NCI-H69 (cell line): ENCODE measurements at regions not wholly inside any gene's neighbourhood (a gene's known extent, or its start where the extent isn't known, plus 50 kb on each side); places are given as distances from the start of the nearest gene placed in this dataset.
"Not testable (repeated sequence)": the region's sequence is repeated elsewhere in the genome, so short reads cannot be mapped to it uniquely, and the experiment has no call there.

Experiments used
- DNase-seq: peaks from one replicate; lab custom pipeline; 2025; lab: John Stamatoyannopoulos, UW

DNA sequence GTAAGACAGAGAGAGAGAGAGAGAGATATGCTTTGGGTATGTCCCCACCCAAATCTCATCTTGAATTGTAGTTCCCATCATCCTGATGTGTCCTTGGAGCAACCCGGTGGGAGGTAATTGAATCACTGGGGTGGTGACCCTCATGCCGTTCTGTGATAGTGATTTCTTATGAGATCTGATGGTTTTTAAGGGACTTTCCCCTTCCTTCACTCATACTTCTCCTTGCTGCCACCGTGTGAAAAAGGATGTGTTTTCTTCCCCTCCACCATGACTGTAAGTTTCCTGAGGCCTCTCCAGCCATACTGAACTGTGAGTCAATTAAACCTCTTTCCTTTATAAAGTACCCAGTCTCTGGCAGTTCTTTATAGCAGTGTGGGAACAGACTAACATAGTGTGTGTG lies 60.3 kb downstream of the EOMES start:
- no peak for DNase-seq

DNA sequence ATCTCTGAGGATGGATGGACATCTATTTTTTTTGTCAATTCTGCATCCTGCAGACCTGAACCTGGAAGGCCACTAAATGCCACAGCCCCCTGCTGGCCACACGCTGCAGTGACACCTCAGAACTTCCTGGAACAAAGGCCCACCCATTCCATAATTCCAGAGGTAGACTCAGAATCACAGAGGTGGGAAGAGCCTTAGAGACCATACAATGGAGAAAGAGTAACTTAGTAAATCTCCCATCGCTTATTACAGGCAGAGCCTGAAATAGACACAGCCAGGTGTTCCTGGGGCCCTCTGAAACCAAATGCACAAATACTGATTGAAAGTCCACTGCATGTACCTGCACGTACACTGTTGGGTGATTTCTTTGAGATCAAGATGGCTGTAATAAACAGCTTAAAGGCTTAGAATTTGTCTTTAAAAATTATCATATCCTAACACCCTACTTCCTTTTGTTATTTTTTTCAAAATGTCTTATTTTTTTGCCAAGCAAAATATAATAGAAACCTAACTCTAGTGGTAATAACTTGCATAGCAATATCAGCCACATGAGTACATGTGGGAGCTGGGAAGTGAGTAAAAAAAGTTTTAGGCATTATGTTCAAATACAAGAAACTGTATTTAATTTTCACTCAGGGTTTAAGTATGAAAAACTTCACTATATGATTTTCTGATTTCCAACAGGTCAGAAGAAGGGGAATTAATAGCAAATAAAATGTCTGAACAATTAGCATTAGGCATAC lies 62.7 kb downstream of the EOMES start:
- DNase-seq, result peak; percentile 44

DNA sequence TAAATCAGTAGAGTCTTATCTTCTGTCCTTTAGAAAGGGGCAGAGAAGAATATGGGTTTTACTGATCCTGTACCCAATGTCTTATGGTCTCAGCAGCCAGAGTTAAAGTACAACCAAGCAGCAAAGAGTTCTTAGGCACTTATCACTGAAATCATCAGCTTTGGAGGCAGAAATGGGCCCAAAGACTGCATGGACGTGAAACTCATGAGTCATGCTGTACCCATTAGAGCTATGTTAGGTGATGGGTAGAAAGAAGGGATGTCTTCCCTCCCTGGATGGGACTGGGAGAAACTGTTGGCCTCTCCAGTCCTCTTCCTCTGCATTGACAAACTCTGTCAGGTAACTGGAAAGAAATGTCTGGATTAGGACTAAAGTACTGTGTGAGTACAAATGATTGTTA lies 63.4 kb downstream of the EOMES start:
- DNase-seq, result no peak

DNA sequence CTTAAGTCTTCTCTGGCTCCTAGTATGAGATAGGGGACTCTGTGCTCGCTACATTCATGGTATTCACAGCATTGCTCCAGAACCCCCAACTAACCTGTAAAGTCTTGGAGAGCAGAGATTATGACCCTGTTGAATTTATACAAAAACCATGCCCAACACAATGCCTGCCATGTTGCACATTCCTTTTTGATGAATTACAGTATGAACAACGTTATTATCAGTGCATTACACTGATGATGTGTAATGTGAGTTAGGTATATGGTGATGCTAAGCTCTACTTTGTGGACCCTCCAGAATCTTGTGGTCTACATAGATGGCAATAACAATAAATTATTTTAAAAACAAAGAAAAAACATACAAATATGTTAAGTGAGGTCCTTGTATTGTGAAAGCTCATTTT lies 64.3 kb downstream of the EOMES start:
- no peak for DNase-seq

DNA sequence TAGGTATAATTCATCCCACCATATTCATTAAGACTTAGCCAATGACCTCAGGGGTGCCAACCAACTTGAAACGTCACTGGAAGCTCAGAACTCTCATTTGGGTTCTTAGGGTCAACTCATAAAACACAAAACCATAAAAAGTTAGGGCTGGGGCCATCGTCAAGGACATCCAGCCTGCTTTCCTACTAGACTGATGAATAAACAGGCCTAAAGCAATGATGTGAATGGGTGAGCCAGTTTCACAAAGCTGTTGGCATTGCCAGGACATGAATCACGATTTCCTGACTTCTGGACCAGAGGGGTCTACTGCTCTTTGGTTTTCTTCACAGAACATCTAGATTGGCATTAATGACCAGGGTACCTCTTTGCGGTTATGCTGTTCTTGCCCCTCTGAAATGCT lies 64.7 kb downstream of the EOMES start:
- DNase-seq, result no peak

DNA sequence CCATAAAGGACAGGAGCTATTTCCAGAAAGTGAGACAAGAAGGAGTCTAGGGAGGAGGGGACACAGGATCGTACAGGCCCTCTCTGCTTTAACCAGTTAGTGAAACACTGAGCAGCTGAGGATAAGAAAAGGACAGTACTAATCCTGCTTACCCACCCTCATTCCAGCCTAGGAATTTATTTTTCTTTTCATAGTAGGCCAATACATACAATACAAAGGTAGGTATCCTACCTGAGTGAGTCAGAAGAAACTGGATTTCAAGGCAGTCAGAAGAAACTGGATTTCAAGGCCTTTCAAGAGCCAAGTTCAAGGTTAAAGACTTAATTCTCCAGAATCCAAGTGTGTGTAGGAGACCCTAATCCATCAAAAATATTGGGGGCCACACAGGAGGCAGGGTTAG lies 65.3 kb downstream of the EOMES start:
- DNase-seq, result no peak

DNA sequence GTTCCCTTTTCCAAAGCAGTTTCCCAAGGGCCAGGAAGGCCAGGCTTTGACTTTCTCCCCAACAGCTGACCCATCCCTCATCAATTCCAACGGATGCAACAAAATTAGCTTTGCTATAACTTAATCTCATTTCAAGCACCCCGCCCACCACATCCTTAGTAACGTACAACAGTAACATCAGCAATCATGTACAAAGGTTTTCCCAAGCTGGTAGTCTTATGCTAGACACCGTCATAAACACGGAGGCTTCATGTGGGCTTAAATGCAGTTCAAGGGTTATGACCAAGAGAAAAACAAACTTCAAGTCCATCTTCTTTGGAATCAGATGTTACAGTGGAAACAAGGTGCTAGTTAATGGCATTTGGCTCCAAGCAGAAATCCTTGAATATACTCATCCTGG lies 66.6 kb downstream of the EOMES start:
- DNase-seq, result no peak

DNA sequence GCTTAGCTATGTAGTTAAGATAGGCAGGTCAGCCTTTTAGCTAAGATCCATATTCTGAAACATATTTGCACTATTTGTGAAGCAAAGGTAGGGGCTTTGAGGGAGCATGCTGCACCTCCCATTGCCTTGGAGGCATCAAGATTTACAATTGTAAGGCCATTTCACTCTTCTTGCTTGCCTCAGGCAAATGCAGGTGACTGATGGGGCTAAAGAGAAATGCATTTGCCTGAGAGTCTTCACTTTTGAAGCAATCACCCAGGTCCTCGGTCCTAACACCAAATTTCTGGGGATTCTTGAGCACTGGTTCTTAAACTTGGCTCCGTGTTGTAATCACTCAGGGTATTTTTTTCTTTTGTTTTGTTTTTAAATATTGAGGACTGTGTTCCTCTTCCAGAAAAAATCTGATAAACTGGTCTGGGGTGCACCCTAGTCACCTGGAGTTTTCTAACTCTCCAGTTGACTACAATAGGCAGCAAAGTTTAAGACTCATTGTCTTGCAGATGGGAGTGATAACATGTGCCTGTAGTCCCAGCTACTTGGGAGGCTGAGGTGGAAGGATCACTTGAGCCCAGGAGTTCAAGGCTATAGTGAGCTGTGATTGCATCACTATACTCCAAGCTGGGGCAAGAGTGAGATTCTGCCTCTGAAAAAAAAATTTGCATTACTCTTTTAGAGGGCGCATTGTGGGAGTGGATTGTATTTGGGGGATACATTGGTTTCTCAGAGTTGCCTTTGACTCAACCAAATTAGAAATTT lies 68.1 kb downstream of the EOMES start:
- no peak for DNase-seq

DNA sequence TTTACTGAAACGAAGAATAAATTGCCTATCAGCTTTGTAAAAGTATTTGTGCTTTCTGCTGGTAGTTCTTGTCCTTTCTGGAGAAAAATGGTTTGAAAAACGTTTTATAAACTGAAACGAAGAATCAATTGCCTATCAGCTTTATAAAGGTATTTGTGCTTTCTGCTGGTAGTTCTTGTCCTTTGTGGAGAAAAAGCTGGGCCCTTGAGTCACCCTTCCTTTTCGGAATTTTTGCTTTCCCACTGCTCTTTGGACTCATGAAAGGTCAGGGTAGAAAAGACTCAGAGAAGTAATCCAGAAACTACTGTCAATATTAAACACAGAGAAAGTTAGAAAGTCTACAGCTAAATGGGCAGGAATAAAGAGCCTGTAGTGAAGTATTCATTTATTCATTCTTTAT lies 72.8 kb downstream of the EOMES start:
- no peak for DNase-seq

DNA sequence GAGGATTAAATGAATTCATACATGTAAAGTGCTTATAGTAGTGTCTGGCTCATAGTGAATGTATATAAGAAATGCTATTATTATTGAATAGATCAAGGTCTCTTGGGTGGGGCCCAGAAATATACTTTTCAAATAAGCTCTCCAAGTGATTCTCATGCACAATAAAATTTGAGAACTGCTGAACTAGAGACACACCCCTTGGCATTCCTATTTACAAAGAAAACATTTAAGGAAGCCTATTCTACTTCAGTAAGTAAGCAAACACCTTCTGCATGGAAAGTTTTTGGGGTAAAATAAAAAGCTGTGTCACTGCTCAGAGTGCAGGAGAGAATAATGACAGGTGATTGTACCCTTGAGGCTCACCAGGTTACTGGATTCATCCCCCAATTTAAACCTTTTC lies 75.2 kb downstream of the EOMES start:
- DNase-seq, result no peak

DNA sequence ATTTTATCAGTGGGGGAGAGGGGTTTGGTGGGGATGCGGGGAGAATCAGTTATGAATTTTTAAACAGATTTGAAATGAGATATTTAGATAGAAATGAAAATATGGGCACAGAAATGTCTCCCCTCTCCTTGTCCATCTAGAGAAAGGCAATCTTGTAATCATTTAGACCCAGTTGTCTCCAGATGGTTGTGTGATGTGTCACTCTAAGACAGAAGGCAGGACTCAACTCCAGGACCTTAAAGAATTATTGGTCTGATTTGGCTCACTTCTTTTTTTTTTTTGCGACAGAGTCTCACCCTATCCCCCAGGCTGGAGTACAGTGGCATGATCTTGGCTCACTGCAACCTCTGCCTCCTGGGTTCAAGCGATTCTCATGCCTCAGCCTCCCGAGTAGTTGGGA lies 77.2 kb downstream of the EOMES start:
- DNase-seq, result no peak

DNA sequence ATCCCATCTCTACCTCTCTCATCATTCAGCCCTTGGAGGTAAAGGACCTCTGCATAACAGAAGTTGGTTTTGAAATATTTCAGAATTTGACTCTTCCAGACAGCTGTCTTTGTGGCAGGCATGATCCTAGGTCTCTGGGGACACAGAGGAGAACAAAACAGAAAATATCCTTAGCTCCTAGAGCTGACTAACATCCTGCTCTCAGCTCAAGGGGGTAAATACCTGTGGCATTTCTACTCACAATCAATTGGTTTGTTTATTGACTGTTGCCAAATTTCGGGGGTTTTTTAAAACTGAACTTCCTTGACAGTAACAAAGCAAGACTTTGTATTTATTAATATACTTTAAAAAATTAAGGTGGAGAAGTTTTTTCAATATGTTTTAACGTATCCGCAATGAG lies 78.8 kb downstream of the EOMES start:
- no peak for DNase-seq

DNA sequence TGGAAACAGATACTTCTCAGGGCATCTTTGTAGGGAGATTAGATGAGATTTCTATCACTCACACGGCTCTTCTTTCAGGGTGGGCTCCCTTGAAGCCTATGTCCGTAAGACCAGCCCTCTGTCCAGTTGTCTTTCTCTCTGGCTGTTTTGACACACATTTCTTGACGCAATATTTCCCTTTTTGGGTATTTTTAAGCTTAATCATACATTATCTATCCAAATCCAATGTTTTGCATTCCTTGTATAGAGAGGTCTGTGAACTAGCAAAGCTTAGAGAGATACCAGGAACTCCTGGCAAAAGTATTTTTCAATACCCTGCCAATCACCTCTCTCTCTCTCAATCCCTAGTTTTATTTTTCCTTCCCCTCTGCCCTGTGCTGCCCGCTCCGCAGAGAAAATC lies 79.3 kb downstream of the EOMES start:
- DNase-seq, result no peak

DNA sequence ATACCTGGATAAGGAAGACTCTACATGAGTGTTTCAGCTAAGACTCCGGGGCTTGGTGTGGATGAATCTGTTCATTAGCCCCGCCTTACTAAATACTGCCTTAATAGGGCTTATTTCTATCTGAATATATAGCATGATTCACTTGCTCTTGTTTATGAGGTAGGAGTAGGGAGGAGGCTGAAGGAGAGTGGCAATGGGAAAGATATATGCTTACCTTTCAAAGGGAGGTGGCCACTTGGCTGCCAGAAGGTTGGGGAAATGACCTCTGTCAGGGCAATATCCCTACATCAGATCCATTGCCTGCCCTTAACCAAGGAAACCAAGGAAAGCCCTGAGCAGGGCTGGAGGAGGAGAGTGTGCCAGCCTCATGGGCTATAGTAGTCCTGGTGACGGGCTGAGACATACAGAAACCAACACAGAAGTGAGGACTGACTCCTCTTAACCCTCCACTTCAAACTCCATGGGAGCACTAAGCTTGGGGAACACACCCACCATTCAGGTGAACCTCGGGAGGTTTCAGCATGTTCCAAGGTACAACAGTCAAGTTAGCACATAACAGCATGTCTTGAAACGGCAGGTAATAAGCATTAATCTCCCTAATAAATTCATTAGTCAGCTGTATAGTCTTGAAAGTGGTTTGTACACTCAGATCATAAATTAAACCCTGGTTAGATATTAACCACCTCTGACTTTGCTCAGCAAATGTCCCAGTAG lies 80.1 kb downstream of the EOMES start:
- no peak for DNase-seq

DNA sequence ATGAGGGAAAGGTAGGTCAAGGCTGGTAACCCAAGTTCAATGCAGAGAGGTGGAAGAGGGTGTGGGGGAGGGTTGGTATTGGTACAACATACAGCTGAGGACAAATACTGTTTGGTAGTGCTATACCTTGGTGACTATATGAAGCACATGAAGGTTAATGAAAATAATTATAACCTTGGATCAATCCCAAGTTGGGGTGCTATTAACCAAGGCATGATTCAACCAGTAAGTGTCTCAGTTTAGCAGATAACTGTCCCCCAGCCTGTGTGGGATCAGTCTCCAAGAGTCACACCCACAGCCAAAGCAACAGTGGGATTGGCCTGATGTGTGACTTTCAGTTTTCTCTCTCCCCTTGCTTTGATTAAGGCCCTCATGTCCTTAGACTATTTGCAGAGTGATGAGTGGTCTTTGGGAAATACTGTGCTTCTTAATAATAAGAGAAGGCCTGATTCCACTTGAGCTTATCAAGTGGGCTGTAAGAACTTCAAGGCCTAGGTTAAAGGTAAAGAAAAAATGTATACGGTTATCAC lies 80.8 kb downstream of the EOMES start:
- no peak for DNase-seq

DNA sequence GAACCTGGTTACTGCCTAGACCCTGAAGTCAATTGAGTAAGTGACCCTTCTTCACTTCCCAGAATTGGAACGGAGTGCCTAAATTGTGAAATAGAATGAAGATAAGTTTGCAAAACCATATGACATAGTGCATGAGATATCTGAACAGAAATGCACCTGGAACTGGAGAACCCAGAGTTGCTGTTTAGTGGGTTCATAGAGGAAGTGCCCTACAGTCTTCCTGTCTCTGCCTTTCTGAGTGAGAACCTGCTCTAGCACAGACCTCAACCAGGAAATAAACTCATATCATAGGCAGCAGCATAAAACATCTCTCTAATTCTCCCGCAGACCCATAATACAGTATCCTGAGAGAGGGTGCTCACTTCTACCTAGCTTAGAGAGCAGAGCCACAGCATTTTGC lies 82.9 kb downstream of the EOMES start:
- no peak for DNase-seq

DNA sequence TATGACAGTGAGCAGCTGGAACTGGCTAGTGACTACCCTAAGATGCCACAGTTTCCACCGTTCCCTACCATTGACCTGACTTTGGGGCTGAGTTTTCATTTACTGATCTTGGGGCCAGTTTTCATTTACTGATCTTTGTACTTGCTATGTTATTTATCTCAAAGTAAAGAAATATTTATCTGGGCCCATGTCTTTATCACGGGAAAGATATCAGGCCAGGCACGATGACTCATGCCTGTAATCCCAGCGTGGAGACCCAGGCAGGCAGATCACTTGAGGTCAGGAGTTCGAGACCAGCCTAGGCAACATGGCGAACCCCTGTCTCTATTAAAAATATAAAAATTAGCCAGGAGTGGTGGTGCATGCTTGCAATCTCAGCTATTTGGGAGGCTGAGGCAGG lies 83.5 kb downstream of the EOMES start:
- no peak for DNase-seq

DNA sequence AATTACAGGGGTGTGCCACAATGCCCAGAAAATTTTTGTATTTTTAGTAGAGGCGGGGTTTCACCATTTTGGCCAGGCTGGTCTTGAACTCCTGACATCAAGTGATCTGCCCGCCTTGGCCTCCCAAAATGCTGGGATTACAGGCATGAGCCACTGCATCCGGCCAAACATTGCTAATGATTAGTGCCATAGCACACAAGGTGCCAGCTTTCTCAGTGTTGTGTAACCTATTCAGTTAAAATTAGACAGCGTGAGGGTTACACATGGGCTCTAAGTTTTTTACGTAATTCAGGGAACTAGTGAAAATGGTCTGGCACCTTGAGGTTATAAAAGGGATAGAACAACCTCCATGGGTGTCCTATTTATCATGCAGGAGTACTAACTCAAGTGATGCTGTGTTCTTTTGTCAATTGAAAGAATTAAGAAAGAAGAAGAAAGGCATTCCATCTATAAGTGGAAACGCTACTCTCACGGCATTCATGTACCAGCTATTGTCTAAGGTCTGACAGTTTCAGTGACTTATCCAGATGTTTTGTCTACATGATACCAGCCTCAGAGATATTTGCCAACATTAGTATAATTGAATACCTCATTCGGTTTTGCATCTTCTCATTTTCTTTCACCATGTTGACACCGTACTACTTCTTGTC lies 84.7 kb downstream of the EOMES start:
- no peak for DNase-seq

DNA sequence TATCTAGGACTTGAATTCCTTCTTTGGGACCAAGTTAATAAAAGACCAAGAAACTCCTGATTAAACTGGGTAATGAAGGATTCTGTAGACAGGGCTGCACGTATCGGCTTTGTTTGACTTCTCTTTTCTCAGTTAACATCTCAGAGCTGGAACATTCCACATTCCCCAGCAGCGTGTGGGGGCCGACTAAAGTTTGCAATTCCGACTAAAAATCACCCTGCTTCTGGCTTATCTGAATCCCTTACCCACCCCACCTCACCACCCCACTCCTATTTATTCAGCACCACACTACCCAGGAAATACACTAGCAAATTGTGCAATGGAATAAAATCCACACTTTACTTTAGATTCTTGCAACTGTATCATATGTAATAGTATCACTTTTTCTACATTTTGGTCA lies 87.1 kb downstream of the EOMES start:
- DNase-seq, result not testable (repeated sequence)

DNA sequence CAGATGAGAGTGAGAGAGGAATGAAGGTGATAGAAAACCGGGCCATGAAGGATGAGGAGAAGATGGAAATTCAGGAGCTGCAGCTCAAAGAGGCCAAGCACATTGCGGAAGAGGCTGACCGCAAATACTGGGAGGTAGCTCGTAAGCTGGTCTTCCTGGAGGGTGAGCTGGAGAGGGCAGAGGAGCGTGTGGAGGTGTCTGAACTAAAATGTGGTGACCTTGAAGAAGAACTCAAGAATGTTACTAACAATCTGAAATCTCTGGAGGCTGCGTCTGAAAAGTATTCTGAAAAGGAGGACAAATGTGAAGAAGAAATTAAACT lies 88.9 kb downstream of the EOMES start:
- DNase-seq, result peak; percentile 59

DNA sequence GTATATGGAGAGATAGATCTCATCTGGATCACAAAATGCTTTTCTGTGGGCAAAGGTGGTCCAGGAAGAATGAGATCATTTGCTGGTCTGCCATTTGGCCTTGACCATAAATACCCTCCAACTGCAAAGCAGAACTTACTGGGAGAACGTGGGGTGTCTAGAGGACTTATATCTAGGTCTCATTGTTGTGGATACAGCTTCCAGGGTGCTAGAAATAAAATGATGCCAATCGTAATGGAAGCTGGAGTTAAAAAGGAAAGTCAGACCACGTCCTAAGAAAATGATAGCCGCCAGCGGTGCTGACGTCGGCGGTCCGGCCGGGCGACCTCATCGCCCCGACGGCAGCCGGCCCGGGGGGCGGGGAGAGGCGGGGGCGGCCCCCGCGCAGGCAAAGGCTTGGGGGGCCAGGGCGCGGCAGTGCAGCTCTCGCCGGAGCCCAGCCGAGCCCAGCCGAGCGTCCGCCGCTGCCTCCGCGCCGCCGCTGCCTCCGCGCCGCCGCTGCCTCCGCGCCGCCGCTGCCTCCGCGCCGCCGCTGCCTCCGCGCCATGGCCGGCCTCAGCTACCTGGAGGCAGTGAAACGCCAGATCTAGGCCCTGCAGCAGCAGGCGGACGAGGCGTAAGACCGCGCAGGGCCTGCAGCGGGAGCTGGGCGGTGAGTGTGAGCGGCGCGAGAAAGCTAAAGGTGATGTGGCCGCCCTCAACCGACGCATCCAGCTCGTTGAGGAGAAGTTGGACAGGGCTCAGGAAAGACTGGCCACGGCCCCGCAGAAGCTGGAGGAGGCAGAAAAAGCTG lies 89.5 kb downstream of the EOMES start:
- peak; percentile 60 for DNase-seq

DNA sequence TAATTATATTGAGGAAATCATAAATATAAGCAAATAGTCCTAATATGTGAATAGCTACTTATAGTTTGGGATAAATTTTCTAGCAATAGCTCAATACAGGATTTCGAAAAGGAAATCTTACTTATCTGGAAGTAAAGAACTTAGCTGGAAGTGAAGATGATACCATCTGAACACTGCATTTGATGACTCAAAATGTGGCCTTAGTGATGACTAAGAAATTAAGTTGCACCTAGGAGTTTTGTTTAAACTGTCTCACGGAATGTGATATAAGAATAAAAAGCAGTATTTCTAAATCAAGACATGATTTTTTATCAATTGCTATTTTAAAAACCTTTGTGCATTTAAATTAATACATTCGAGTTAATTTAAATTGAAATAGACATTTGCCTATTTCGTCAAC lies 91.2 kb downstream of the EOMES start:
- DNase-seq, result no peak
